Common myeloid progenitor, CD34-positive (primary cell): ENCODE measurements at regions not wholly inside any gene's neighbourhood (a gene's known extent, or its start where the extent isn't known, plus 50 kb on each side); places are given as distances from the start of the nearest gene placed in this dataset.

Source experiments
- CTCF ChIA-PET: fragments of 350-600 bp; sonication (Branson Sonifier 250); formaldehyde crosslinking; loops from one replicate; lab custom pipeline; 2021; ENCODE audit warnings: antibody characterized with exemption; lab: Charles Lee
- POLR2A ChIA-PET: fragments of 350-600 bp; sonication (Branson Sonifier 250); formaldehyde crosslinking; loops from one replicate; lab custom pipeline; 2021; ENCODE audit warnings: antibody characterized with exemption; lab: Charles Lee
- DNase-seq, 3 donors: peaks; one replicate each; pipeline versions ENCODE4 v3.0.0 to v3.0.0-alpha.2; 2013
- H3K27ac ChIP-seq, 2 experiments: 1 replicate in 1 of 2; 2 replicates in 1 of 2; pipeline ENCODE4 v1.7.0; 2013; ENCODE audit warnings: inconsistent platforms in 2 of 2, low read length in 2 of 2, mild to moderate bottlenecking in 2 of 2, low read depth in 1 of 2, moderate library complexity in 1 of 2; ENCODE audit not compliant: severe bottlenecking in 2 of 2, insufficient read depth in 1 of 2, poor library complexity in 1 of 2
- H3K27me3 ChIP-seq, 5 experiments: replicated peaks in 2 of 5; 1 replicate in 3 of 5; 2 replicates in 2 of 5; pipeline versions ENCODE4 v1.6.1 to v1.7.0; 2013; ENCODE audit warnings: low read length in 4 of 5, mild to moderate bottlenecking in 2 of 5, moderate library complexity in 2 of 5, inconsistent platforms in 1 of 5; ENCODE audit not compliant: insufficient read depth in 5 of 5, control insufficient read depth in 4 of 5
- H3K36me3 ChIP-seq, 4 experiments: 1 replicate in 2 of 4; 2 replicates in 2 of 4; pipeline versions ENCODE4 v1.6.1 to v1.7.0; 2013; ENCODE audit warnings: low read length in 3 of 4, control low read depth in 1 of 4, mild to moderate bottlenecking in 1 of 4; ENCODE audit not compliant: control insufficient read depth in 4 of 4, insufficient read depth in 4 of 4
- H3K4me1 ChIP-seq, 4 experiments: 1 replicate in 3 of 4; 2 replicates in 1 of 4; pipeline versions ENCODE4 v1.6.1 to v1.7.1; 2013; ENCODE audit warnings: low read length in 3 of 4, mild to moderate bottlenecking in 3 of 4, control low read depth in 1 of 4, inconsistent platforms in 1 of 4, moderate library complexity in 1 of 4; ENCODE audit not compliant: control insufficient read depth in 4 of 4, insufficient read depth in 4 of 4; ENCODE audit errors: control extremely low read depth in 1 of 4
- H3K4me3 ChIP-seq, 7 experiments: 1 replicate in 4 of 7; 2 replicates in 3 of 7; pipeline versions ENCODE4 v1.5.1 to v1.7.0; 2013; ENCODE audit warnings: mild to moderate bottlenecking in 7 of 7, low read length in 6 of 7, moderate library complexity in 6 of 7, inconsistent platforms in 2 of 7, low read depth in 2 of 7, control low read depth in 1 of 7; ENCODE audit not compliant: insufficient read depth in 4 of 7, control insufficient read depth in 1 of 7; ENCODE audit errors: extremely low read depth in 1 of 7
- H3K9me3 ChIP-seq, 5 experiments: 1 replicate in 4 of 5; 2 replicates in 1 of 5; pipeline versions ENCODE4 v1.6.1 to v1.7.1; 2013; ENCODE audit warnings: low read length in 4 of 5, mild to moderate bottlenecking in 2 of 5, inconsistent platforms in 1 of 5, low read depth in 1 of 5, moderate library complexity in 1 of 5; ENCODE audit not compliant: control insufficient read depth in 4 of 5, insufficient read depth in 2 of 5; ENCODE audit errors: control extremely low read depth in 1 of 5
- WGBS: methylation state at CpG from one replicate; pipeline ENCODE4 v1.1.5; 2013; ENCODE audit not compliant: insufficient coverage; 5-methylcytosine and 5-hydroxymethylcytosine counted together

DNA sequence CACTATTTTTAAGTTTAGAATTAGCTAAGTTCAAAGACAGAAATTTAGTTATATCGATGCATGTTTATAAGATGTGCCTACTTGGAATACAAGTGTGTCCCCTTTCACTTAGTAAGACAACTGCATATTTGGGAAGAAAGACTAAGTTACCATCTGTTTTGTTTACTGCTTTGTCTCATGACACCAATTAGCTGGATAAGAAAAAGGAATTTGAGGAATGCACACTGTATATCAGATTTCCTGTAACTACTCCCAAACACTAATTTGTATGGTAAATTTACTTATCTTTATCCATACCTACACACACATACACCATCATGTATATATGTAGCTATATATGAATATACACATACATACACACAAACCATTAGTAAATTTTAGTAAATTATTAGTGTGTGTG lies 1442.8 kb upstream of the IGFBP7 start:
- Histone ChIP-seq H3K27me3 (no peaks in the 10 kb centered on the region), H3K36me3 (no peaks in the 10 kb centered on the region), H3K27ac (no peak overlapping the region), H3K9me3 (peaks cover 0 to 1% (median 0%) of the 10 kb centered on the region in 5 experiments), H3K4me3 (no peak overlapping the region), H3K4me1 (no peaks in the 10 kb centered on the region)
- CTCF ChIA-PET: no interaction called here
- POLR2A ChIA-PET: no interaction called here
- no CpG with 5 or more reads among the region's 1 CpG for WGBS
- DNase-seq: no peak

DNA sequence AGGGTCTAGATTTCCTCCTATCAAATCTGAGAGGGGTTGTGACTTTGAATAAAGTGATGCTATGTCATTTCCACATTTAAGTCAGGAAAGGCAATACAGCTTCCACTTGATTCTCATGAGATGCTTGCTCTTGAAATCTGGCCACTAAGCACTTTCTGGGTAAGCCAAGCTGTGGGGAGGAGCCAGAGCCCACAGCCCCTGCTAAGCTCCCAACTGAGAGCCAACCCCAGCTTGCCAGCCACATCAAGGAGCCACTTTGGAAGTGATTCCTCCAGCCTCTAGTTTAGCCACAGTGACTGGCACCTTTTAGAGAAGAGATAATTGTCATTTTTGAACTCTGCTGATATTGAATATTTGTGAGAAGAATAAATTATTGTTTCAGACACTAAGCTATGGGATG lies 1441.5 kb upstream of the IGFBP7 start:
- Histone ChIP-seq H3K27ac (no peak overlapping the region), H3K4me1 (no peaks in the 10 kb centered on the region), H3K9me3 (peaks cover 0 to 1% (median 0%) of the 10 kb centered on the region in 5 experiments), H3K27me3 (no peaks in the 10 kb centered on the region), H3K36me3 (no peaks in the 10 kb centered on the region), H3K4me3 (no peak overlapping the region)
- POLR2A ChIA-PET: no interaction called here
- no peak for DNase-seq
- CTCF ChIA-PET: no interaction called here

DNA sequence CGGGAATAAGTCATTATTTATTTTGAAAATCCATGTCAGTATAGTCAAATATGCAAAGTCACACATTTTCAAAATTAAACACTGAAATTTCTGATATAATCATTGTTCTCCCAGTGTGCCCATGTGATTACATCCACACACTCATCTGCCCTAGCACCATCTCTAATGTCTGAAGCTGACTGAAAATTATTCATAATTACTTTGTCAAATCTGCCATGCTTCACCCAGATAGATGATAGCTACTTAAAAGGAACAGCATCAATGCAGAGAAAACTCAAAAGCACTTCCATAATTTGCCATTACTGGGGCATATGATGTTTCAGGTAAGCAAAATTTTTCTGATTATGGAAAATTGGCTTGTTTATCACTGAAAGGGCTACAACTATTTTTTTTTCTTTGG lies 1433.3 kb upstream of the IGFBP7 start:
- ChIA-PET POLR2A (no interaction called here), CTCF (no interaction called here)
- Histone ChIP-seq H3K27me3 (no peaks in the 10 kb centered on the region), H3K27ac (no peak overlapping the region), H3K4me3 (no peak overlapping the region), H3K36me3 (no peaks in the 10 kb centered on the region), H3K4me1 (no peaks in the 10 kb centered on the region), H3K9me3 (no peaks in the 10 kb centered on the region)
- WGBS: no CpG with 5 or more reads among the region's 1 CpG
- DNase-seq: no peak

DNA sequence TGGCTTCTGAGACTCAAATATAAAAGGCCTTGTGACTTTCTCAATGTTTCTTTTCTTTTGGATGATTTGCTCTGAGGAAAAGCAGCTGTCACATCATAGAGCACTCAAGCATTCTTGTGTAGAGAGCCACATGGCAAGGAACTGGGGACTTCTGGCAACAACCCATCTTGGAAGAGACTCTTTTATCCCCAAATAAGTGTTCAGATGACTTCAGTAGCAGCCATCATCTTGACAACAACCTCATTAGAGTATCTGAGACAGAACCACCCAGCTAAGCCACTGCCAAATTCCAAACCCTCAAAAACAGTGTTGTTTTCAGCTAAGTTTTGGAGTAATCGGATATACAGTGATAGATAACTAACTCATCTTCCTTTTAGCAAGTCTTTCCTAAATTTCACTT lies 1431.7 kb upstream of the IGFBP7 start:
- no peak overlapping the region for H3K4me3 ChIP-seq
- ChIA-PET CTCF (no interaction called here), POLR2A (no interaction called here)
- H3K4me1 ChIP-seq: no peaks in the 10 kb centered on the region
- H3K9me3 ChIP-seq: no peaks in the 10 kb centered on the region
- DNase-seq: no peak
- no peaks in the 10 kb centered on the region for H3K36me3 ChIP-seq
- no peaks in the 10 kb centered on the region for H3K27me3 ChIP-seq
- WGBS: no CpG with 5 or more reads among the region's 1 CpG
- H3K27ac ChIP-seq: no peak overlapping the region

DNA sequence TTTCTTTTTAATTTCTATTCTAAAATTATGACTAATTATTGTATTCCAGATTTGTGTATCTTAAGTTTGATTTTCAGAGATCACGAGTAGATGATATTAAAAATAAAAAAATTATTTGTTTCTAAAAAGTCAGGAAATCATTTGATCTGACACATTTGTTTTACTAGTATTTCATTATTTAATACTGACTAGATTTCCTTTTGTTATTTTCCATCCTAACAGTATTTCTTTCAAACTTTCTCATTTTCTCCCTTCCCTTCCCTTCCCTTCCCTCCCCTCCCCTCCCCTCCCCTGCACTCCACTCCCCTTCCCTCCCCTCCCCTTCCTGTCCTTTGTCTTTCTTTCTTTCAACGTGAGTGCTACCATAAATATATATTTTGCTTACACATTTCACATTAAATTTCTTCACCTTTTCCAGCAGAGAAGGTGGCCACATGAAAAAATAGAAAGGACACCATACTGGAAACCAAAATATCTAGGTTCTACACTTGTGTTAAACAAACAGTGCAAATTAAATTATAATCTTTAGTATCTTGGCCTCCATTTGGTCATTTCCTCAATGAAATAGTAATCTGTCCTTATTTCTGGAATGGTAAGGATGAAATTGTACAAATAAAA lies 1412.7 kb upstream of the IGFBP7 start:
- no CpG with 5 or more reads among the region's 2 CpGs for WGBS
- DNase-seq: no peak
- no peak overlapping the region for H3K27ac ChIP-seq
- peaks cover 0 to 1% (median 0%) of the 10 kb centered on the region in 5 experiments for H3K9me3 ChIP-seq
- H3K4me3 ChIP-seq: no peak overlapping the region
- H3K36me3 ChIP-seq: no peaks in the 10 kb centered on the region
- no peaks in the 10 kb centered on the region for H3K4me1 ChIP-seq
- H3K27me3 ChIP-seq: no peaks in the 10 kb centered on the region
- CTCF ChIA-PET: no interaction called here
- POLR2A ChIA-PET: no interaction called here

DNA sequence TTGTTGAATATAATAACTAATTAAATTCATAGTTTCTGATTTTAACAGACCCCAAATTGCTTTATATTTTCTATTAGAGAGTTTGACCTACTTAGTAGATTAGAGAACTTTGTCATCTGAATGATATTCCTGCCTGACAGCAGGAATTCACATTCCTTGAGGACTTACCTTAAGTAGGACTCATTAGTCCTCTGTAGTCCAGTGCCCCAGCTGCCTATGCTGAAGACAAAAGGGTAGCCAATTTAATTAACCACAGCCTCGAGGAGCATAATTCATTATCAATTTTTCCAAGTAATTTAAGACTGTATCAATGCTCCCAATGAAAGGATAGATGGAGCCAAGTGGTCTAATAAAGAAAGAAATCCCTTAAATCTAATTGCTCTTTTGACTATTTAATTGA lies 1405.0 kb upstream of the IGFBP7 start:
- Histone ChIP-seq H3K4me1 (no peaks in the 10 kb centered on the region), H3K36me3 (no peaks in the 10 kb centered on the region), H3K9me3 (no peaks in the 10 kb centered on the region), H3K27ac (no peak overlapping the region), H3K27me3 (no peaks in the 10 kb centered on the region), H3K4me3 (no peak overlapping the region)
- ChIA-PET POLR2A (no interaction called here), CTCF (no interaction called here)
- no CpG with 5 or more reads among the region's 1 CpG for WGBS
- DNase-seq: no peak

DNA sequence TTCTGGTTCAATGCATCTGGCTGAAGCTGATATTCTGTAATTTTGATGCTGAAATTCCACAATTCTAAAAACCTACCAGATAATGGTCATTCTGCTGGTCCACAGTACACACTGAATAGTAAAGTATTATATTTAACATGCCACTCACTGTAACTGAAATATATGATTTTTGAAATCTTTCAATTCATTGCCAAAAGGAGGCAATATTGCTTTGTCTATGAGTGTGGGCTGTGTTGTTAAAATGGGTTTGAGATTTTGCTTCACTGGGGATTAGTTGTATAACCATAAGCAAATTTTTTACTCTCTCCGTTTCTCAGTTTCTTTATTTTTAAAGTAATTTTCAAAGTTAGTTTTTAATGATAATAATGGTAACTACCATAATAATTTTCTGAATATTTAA lies 1404.1 kb upstream of the IGFBP7 start:
- Histone ChIP-seq H3K4me1 (no peaks in the 10 kb centered on the region), H3K36me3 (no peaks in the 10 kb centered on the region), H3K4me3 (no peak overlapping the region), H3K9me3 (no peaks in the 10 kb centered on the region), H3K27ac (no peak overlapping the region), H3K27me3 (no peaks in the 10 kb centered on the region)
- DNase-seq: no peak
- ChIA-PET POLR2A (no interaction called here), CTCF (no interaction called here)
- WGBS: no CpG with 5 or more reads among the region's 1 CpG
